K562 (cell line): ENCODE measurements at regions not wholly inside any gene's neighbourhood (a gene's known extent, or its start where the extent isn't known, plus 50 kb on each side); places are given as distances from the start of the nearest gene placed in this dataset.
A peak's percentile ranks its signal among the peaks of the same experiment; 100 is the strongest.

Experiments used
- BMI1 ChIP-seq: fragments of 150-350 bp; IDR thresholded peaks from 2 replicates; pipeline ENCODE4 v1.6.1; 2014; ENCODE audit warnings: low read length
- BRCA1 ChIP-seq, 2 experiments: fragments of 450-650 bp in 1 of 2; sonication (generic) in 1 of 2; formaldehyde crosslinking in 1 of 2; IDR thresholded peaks; 2 replicates each; pipeline versions ENCODE4 v1.5.0 to v1.6.1; 2017 to 2020; ENCODE audit warnings: mild to moderate bottlenecking in 1 of 2, missing genetic modification reagents in 1 of 2
- CHD2 ChIP-seq: IDR thresholded peaks from 2 replicates; pipeline ENCODE4 v1.6.1; 2011; ENCODE audit warnings: low read depth, low read length
- CXXC5 ChIP-seq: fragments of 250-450 bp; sonication (Bioruptor Pico); IDR thresholded peaks from 2 replicates; pipeline ENCODE4 v1.8.0; 2022; ENCODE audit warnings: inconsistent platforms, mild to moderate bottlenecking, moderate library complexity
- GATAD2B ChIP-seq: fragments of 450-650 bp; IDR thresholded peaks from 2 replicates; pipeline ENCODE4 v1.6.1; 2017; ENCODE audit warnings: mild to moderate bottlenecking, borderline replicate concordance
- HDAC3 ChIP-seq: fragments of 450-650 bp; IDR thresholded peaks from 2 replicates; pipeline ENCODE4 v1.6.1; 2018; ENCODE audit warnings: borderline replicate concordance, mild to moderate bottlenecking, moderate library complexity; ENCODE audit not compliant: partially characterized antibody
- HIVEP1 ChIP-seq: fragments of 250-450 bp; sonication (Bioruptor Pico); IDR thresholded peaks from 2 replicates; pipeline ENCODE4 v1.4.0; 2020; ENCODE audit warnings: mild to moderate bottlenecking
- MAFK ChIP-seq: IDR thresholded peaks from 2 replicates; pipeline ENCODE4 v1.6.1; 2011; ENCODE audit warnings: low read length, improper control_type of control experiment
- MEIS2 ChIP-seq: fragments of 450-650 bp; IDR thresholded peaks from 2 replicates; pipeline ENCODE4 v1.6.1; 2014; ENCODE audit warnings: mild to moderate bottlenecking; ENCODE audit not compliant: partially characterized antibody
- NBN ChIP-seq: fragments of 450-650 bp; IDR thresholded peaks from 2 replicates; pipeline ENCODE4 v1.6.1; 2016; ENCODE audit warnings: low read depth, mild to moderate bottlenecking
- NCOA1 ChIP-seq: fragments of 450-650 bp; IDR thresholded peaks from 2 replicates; pipeline ENCODE4 v1.6.1; 2016; ENCODE audit warnings: low read depth
- NFRKB ChIP-seq: fragments of 450-650 bp; IDR thresholded peaks from 2 replicates; pipeline ENCODE4 v1.6.1; 2016; ENCODE audit warnings: low read depth
- POLR2A ChIP-seq: fragments of 450-650 bp; conservative IDR thresholded peaks from 2 replicates; pipeline ENCODE4 v1.6.1; 2016
- PRMT5 ChIP-seq: sonication (generic); formaldehyde crosslinking; IDR thresholded peaks from 2 replicates; pipeline ENCODE4 v1.5.0; 2020; ENCODE audit warnings: missing genetic modification reagents
- RCOR1 ChIP-seq, 2 experiments: IDR thresholded peaks; 2 replicates each; pipeline ENCODE4 v1.6.1; 2012; ENCODE audit warnings: low read depth in 2 of 2, low read length in 2 of 2, borderline replicate concordance in 1 of 2, improper control_type of control experiment in 1 of 2
- SMAD4 ChIP-seq: fragments of 250-450 bp; sonication (Bioruptor Pico); conservative IDR thresholded peaks from 2 replicates; pipeline ENCODE4 v1.8.0; 2021; ENCODE audit warnings: inconsistent platforms, mild to moderate bottlenecking, moderate library complexity
- SMARCA4 ChIP-seq: fragments of 450-650 bp; IDR thresholded peaks from 2 replicates; pipeline ENCODE4 v1.6.1; 2016
- TCF3 ChIP-seq: sonication (generic); formaldehyde crosslinking; IDR thresholded peaks from 2 replicates; pipeline ENCODE4 v1.4.0; 2020; ENCODE audit warnings: mild to moderate bottlenecking, missing genetic modification reagents
- TFAM ChIP-seq: fragments of 250-450 bp; sonication (Bioruptor Pico); conservative IDR thresholded peaks from 2 replicates; pipeline ENCODE4 v1.5.0; 2021; ENCODE audit warnings: mild to moderate bottlenecking, moderate library complexity
- ZEB2 ChIP-seq: fragments of 450-650 bp; IDR thresholded peaks from 2 replicates; pipeline ENCODE4 v1.6.1; 2016
- ZFP30 ChIP-seq: fragments of 250-450 bp; sonication (Bioruptor Pico); IDR thresholded peaks from 2 replicates; pipeline ENCODE4 v1.8.0; 2022; ENCODE audit warnings: moderate library complexity, mild to moderate bottlenecking, inconsistent platforms, borderline replicate concordance
- ZKSCAN1 ChIP-seq: fragments of 150-350 bp; IDR thresholded peaks from 2 replicates; pipeline ENCODE4 v1.6.1; 2016; ENCODE audit warnings: low read depth, low read length
- ZNF140 ChIP-seq: fragments of 250-450 bp; sonication (Bioruptor Pico); IDR thresholded peaks from 2 replicates; pipeline ENCODE4 v1.8.0; 2021; ENCODE audit warnings: moderate library complexity, mild to moderate bottlenecking, inconsistent platforms
- ZNF347 ChIP-seq: fragments of 450-650 bp; formaldehyde crosslinking; IDR thresholded peaks from 2 replicates; pipeline ENCODE4 v1.4.0; 2020; ENCODE audit warnings: low read depth, mild to moderate bottlenecking, moderate library complexity
- ZNF589 ChIP-seq: fragments of 200-800 bp; sonication (Bioruptor generic); IDR thresholded peaks from 2 replicates; pipeline ENCODE4 v1.6.1; 2016; ENCODE audit warnings: low read depth, missing genetic modification characterization, missing compliant biosample characterization
- ZSCAN29 ChIP-seq: fragments of 450-650 bp; IDR thresholded peaks from 2 replicates; pipeline ENCODE4 v1.6.1; 2017
- TF ChIP-seq, protein P1 (sequence below): fragments of 250-450 bp; sonication (Bioruptor Pico); IDR thresholded peaks from 2 replicates; pipeline ENCODE4 v1.9.0; 2021; ENCODE audit warnings: mild to moderate bottlenecking
- TF ChIP-seq, protein P2 (sequence below): fragments of 200-800 bp; sonication (Bioruptor generic); IDR thresholded peaks from 2 replicates; pipeline ENCODE4 v1.6.1; 2017; ENCODE audit warnings: missing genetic modification characterization, missing compliant biosample characterization
- TF ChIP-seq, protein P3 (sequence below): sonication (generic); formaldehyde crosslinking; IDR thresholded peaks from 2 replicates; pipeline ENCODE4 v1.8.0; 2022; ENCODE audit warnings: mild to moderate bottlenecking, low read depth, missing genetic modification reagents
- TF ChIP-seq, protein P4 (sequence below): IDR thresholded peaks from 2 replicates; pipeline ENCODE4 v1.6.1; 2016; ENCODE audit warnings: missing genetic modification characterization, missing compliant biosample characterization

DNA sequence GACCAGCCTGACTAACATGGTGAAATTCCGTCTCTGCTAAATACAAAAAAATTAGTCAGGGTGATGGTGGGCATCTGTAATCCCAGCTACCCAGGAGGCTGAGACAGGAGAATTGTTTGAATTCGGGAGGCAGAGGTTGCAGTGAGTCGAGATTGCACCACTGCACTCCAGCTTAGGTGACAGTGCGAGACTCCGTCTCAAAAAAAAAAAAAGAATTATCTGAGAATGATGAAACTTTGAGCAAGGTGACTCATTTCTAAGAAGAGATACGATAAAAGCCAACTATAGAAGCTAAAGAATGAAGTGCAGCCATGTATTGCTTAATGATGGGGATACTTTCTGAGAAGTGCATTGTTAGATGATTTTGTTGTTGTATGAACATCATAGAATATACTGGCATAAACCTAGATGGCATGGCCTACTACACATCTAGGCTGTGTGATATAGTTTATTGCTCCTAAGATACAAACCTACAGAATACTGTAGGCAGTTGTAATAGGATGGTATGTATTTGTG lies 64.7 kb downstream of the SNRPE start (continued):
- TF ChIP-seq ZKSCAN1 (no peak), POLR2A (no peak), ZNF347 (CRISPR knock-in tag) (no peak), MEIS2 (no peak), SMARCA4 (peak; percentile 93), ZFP30 (CRISPR knock-in tag) (no peak), ZSCAN29 (no peak), BRCA1 (IDR thresholded peaks at IDR 0.05) (no peak), BRCA1 (CRISPR knock-in tag; IDR thresholded peaks at IDR 0.05) (no peak), MAFK (no peak), ZNF589 (CRISPR knock-in tag) (peak; percentile 69; the same call in 1 of the 2 replicates), HDAC3 (peak; percentile 68), GATAD2B (no peak), ZEB2 (peak; percentile 91), ZNF140 (no peak), TCF3 (CRISPR knock-in tag) (no peak), RCOR1 (IDR thresholded peaks at IDR 0.05; ENCODE audit: borderline replicate concordance in 1 of 2, low read depth in 2 of 2, low read length in 2 of 2) (peak in 1 of 2 experiments; percentile 83; a peak in 2 of 4 replicates), NCOA1 (peak; percentile 59; the same call in 1 of the 2 replicates), NBN (peak; percentile 81), HIVEP1 (CRISPR knock-in tag) (no peak), PRMT5 (no peak), CHD2 (no peak), NFRKB (no peak), BMI1 (no peak), SMAD4 (CRISPR knock-in tag) (peak; percentile 75), TFAM (no peak), CXXC5 (CRISPR knock-in tag) (peak; percentile 66)
- TF ChIP-seq, protein P1, sequence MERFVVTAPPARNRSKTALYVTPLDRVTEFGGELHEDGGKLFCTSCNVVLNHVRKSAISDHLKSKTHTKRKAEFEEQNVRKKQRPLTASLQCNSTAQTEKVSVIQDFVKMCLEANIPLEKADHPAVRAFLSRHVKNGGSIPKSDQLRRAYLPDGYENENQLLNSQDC (CRISPR knock-in tag), result no peak
- TF ChIP-seq, protein P2, sequence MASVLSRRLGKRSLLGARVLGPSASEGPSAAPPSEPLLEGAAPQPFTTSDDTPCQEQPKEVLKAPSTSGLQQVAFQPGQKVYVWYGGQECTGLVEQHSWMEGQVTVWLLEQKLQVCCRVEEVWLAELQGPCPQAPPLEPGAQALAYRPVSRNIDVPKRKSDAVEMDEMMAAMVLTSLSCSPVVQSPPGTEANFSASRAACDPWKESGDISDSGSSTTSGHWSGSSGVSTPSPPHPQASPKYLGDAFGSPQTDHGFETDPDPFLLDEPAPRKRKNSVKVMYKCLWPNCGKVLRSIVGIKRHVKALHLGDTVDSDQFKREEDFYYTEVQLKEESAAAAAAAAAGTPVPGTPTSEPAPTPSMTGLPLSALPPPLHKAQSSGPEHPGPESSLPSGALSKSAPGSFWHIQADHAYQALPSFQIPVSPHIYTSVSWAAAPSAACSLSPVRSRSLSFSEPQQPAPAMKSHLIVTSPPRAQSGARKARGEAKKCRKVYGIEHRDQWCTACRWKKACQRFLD (CRISPR knock-in tag), result no peak
- TF ChIP-seq, protein P3, sequence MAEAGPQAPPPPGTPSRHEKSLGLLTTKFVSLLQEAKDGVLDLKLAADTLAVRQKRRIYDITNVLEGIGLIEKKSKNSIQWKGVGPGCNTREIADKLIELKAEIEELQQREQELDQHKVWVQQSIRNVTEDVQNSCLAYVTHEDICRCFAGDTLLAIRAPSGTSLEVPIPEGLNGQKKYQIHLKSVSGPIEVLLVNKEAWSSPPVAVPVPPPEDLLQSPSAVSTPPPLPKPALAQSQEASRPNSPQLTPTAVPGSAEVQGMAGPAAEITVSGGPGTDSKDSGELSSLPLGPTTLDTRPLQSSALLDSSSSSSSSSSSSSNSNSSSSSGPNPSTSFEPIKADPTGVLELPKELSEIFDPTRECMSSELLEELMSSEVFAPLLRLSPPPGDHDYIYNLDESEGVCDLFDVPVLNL (CRISPR knock-in tag), result no peak
- TF ChIP-seq, protein P4, sequence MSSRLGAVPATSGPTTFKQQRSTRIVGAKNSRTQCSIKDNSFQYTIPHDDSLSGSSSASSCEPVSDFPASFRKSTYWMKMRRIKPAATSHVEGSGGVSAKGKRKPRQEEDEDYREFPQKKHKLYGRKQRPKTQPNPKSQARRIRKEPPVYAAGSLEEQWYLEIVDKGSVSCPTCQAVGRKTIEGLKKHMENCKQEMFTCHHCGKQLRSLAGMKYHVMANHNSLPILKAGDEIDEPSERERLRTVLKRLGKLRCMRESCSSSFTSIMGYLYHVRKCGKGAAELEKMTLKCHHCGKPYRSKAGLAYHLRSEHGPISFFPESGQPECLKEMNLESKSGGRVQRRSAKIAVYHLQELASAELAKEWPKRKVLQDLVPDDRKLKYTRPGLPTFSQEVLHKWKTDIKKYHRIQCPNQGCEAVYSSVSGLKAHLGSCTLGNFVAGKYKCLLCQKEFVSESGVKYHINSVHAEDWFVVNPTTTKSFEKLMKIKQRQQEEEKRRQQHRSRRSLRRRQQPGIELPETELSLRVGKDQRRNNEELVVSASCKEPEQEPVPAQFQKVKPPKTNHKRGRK (tag), result no peak
